SK-N-SH (cell line): ENCODE measurements at regions not wholly inside any gene's neighbourhood (a gene's known extent, or its start where the extent isn't known, plus 50 kb on each side); places are given as distances from the start of the nearest gene placed in this dataset.

ENCODE experiments used
- CTCF ChIA-PET: fragments of 300-600, 350-600 bp; formaldehyde crosslinking; extraction: SDS; loops from one replicate; lab custom pipeline; 2021; lab: Yijun Ruan, JAX
- POLR2A ChIA-PET: fragments of 350-600 bp; sonication (Branson Sonifier 250); formaldehyde crosslinking; extraction: SDS; loops from one replicate; lab custom pipeline; 2020; ENCODE audit warnings: antibody characterized with exemption, inconsistent platforms; lab: Yijun Ruan, JAX
- DNase-seq: peaks from one replicate; pipeline ENCODE4 v3.0.0; 2012
- H2AFZ ChIP-seq: fragments of 200-600 bp; sonication (generic); 2 replicates; pipeline ENCODE4 v1.8.1; 2016; ENCODE audit warnings: antibody characterized with exemption, mild to moderate bottlenecking, low read depth
- H3F3A ChIP-seq: fragments of 200-600 bp; sonication (generic); replicated peaks from 2 replicates; pipeline ENCODE3; 2016; ENCODE audit warnings: antibody characterized with exemption, mild to moderate bottlenecking; ENCODE audit not compliant: insufficient read depth
- H3K27ac ChIP-seq, 2 experiments: fragments of 200-500 bp in 1 of 2; fragments of 200-600 bp in 1 of 2; sonication (Bioruptor generic) in 1 of 2; sonication (generic), shearing (Covaris generic) in 1 of 2; 2 replicates each; pipeline versions ENCODE4 v1.5.1 to v1.6.1; 2014 to 2016; ENCODE audit warnings: low read depth in 2 of 2, inconsistent platforms in 1 of 2, low read length in 1 of 2, mild to moderate bottlenecking in 1 of 2, mixed read lengths in 1 of 2
- H3K27me3 ChIP-seq: fragments of 200-600 bp; sonication (generic), shearing (Covaris generic); 2 replicates; pipeline ENCODE4 v1.6.1; 2016; ENCODE audit warnings: mixed run types; ENCODE audit not compliant: insufficient read depth
- H3K36me3 ChIP-seq, 2 experiments: fragments of 200-500 bp in 1 of 2; fragments of 200-600 bp in 1 of 2; sonication (Bioruptor generic) in 1 of 2; sonication (generic) in 1 of 2; replicated peaks in 1 of 2; 2 replicates each; pipeline versions ENCODE3 to v1.5.1; 2014 to 2016; ENCODE audit warnings: low read length in 1 of 2, mild to moderate bottlenecking in 1 of 2; ENCODE audit not compliant: insufficient read depth in 2 of 2, control insufficient read depth in 1 of 2
- H3K4me1 ChIP-seq, 2 experiments: fragments of 200-500 bp in 1 of 2; fragments of 200-600 bp in 1 of 2; sonication (Bioruptor generic) in 1 of 2; sonication (generic), shearing (Covaris generic) in 1 of 2; 2 replicates each; pipeline versions ENCODE4 v1.5.1 to v1.6.1; 2014 to 2016; ENCODE audit warnings: low read depth in 1 of 2, low read length in 1 of 2, mixed run types in 1 of 2; ENCODE audit not compliant: insufficient read depth in 2 of 2, control insufficient read depth in 1 of 2
- H3K4me2 ChIP-seq: fragments of 200-600 bp; sonication (generic), shearing (Covaris generic); 2 replicates; pipeline ENCODE4 v1.6.1; 2017; ENCODE audit warnings: mixed run types
- H3K4me3 ChIP-seq, 2 experiments: fragments of 200-500 bp in 1 of 2; fragments of 200-600 bp in 1 of 2; sonication (Bioruptor generic) in 1 of 2; sonication (generic), shearing (Covaris generic) in 1 of 2; 2 replicates each; pipeline versions ENCODE4 v1.5.1 to v1.8.1; 2014 to 2016; ENCODE audit warnings: low read depth in 2 of 2, inconsistent platforms in 1 of 2, low read length in 1 of 2, mild to moderate bottlenecking in 1 of 2, mixed read lengths in 1 of 2, moderate library complexity in 1 of 2
- H3K79me2 ChIP-seq: fragments of 200-600 bp; sonication (generic); 2 replicates; pipeline ENCODE4 v1.8.1; 2017; ENCODE audit warnings: mild to moderate bottlenecking; ENCODE audit not compliant: insufficient read depth
- H3K9ac ChIP-seq: fragments of 200-600 bp; sonication (generic); 2 replicates; pipeline ENCODE4 v1.6.1; 2017; ENCODE audit warnings: mixed run types
- H3K9me2 ChIP-seq: fragments of 200-600 bp; sonication (generic); 2 replicates; pipeline ENCODE4 v1.6.1; 2017; ENCODE audit warnings: mixed run types
- H3K9me3 ChIP-seq: fragments of 200-600 bp; sonication (generic); 2 replicates; pipeline ENCODE4 v1.6.1; 2017; ENCODE audit warnings: mixed run types, mild to moderate bottlenecking, moderate library complexity
- H4K20me1 ChIP-seq: fragments of 200-600 bp; sonication (generic); 2 replicates; pipeline ENCODE4 v1.6.1; 2017; ENCODE audit warnings: mild to moderate bottlenecking, mixed run types; ENCODE audit not compliant: insufficient read depth
- CHD2 ChIP-seq: fragments of 150-350 bp; IDR thresholded peaks from 2 replicates; pipeline ENCODE4 v1.6.1; 2018; ENCODE audit warnings: low read length; ENCODE audit not compliant: partially characterized antibody
- CTCF ChIP-seq: fragments of 200-600 bp; sonication (generic); IDR thresholded peaks from 2 replicates; pipeline ENCODE4 v1.6.1; 2017; ENCODE audit warnings: antibody characterized with exemption, mild to moderate bottlenecking, moderate library complexity
- EP300 ChIP-seq, 2 experiments: IDR thresholded peaks; 2 replicates each; pipeline versions ENCODE4 v1.4.0 to v1.6.1; 2012; ENCODE audit warnings: borderline replicate concordance in 1 of 2, low read depth in 1 of 2, low read length in 1 of 2
- FOSL2 ChIP-seq: IDR thresholded peaks from 2 replicates; pipeline ENCODE4 v1.4.0; 2012; ENCODE audit warnings: low read depth, mild to moderate bottlenecking, moderate library complexity, borderline replicate concordance
- FOXJ3 ChIP-seq: sonication (generic); formaldehyde crosslinking; IDR thresholded peaks from 2 replicates; pipeline ENCODE4 v1.5.1; 2020; ENCODE audit warnings: mild to moderate bottlenecking, missing genetic modification reagents
- FOXM1 ChIP-seq: IDR thresholded peaks from 2 replicates; pipeline ENCODE4 v1.4.0; 2012; ENCODE audit warnings: low read depth, mild to moderate bottlenecking
- GABPA ChIP-seq: IDR thresholded peaks from 2 replicates; pipeline ENCODE4 v1.4.0; 2012; ENCODE audit warnings: low read depth, mild to moderate bottlenecking
- JUND ChIP-seq: IDR thresholded peaks from 2 replicates; pipeline ENCODE4 v1.4.0; 2012
- MEF2A ChIP-seq: IDR thresholded peaks from 2 replicates; pipeline ENCODE4 v1.4.0; 2012; ENCODE audit warnings: low read depth, borderline replicate concordance
- MXI1 ChIP-seq: IDR thresholded peaks from 2 replicates; pipeline ENCODE4 v1.6.1; 2012; ENCODE audit warnings: mild to moderate bottlenecking, low read depth, low read length, improper control_type of control experiment
- NFIC ChIP-seq: IDR thresholded peaks from 2 replicates; pipeline ENCODE4 v1.4.0; 2012; ENCODE audit warnings: borderline replicate concordance
- PBX3 ChIP-seq: IDR thresholded peaks from 2 replicates; pipeline ENCODE4; 2012
- RCOR1 ChIP-seq: fragments of 150-350 bp; IDR thresholded peaks from 2 replicates; pipeline ENCODE4 v1.6.1; 2017; ENCODE audit warnings: antibody characterized with exemption, low read length
- REST ChIP-seq: IDR thresholded peaks from 2 replicates; pipeline ENCODE4 v1.6.1; 2012; ENCODE audit warnings: mild to moderate bottlenecking, low read depth, low read length, moderate library complexity
- RFX5 ChIP-seq: IDR thresholded peaks from 2 replicates; pipeline ENCODE4 v1.6.1; 2012; ENCODE audit warnings: mild to moderate bottlenecking, improper control_type of control experiment, low read length
- SIN3A ChIP-seq: IDR thresholded peaks from 2 replicates; pipeline ENCODE4 v1.6.1; 2012; ENCODE audit warnings: low read depth, mild to moderate bottlenecking, low read length, moderate library complexity, borderline replicate concordance
- SMC3 ChIP-seq: IDR thresholded peaks from 2 replicates; pipeline ENCODE4 v1.6.1; 2012; ENCODE audit warnings: low read depth, low read length, improper control_type of control experiment
- TAF1 ChIP-seq: IDR thresholded peaks from 2 replicates; pipeline ENCODE4 v1.6.1; 2012; ENCODE audit warnings: low read depth, mild to moderate bottlenecking, low read length, moderate library complexity, borderline replicate concordance
- WGBS: methylation state at CpG from one replicate; pipeline ENCODE4 v1.1.6; 2017; ENCODE audit warnings: low lambda C conversion rate; 5-methylcytosine and 5-hydroxymethylcytosine counted together

- H3K9ac ChIP-seq = no peak overlapping the region
- no peak overlapping the region for H3K4me3 ChIP-seq
- no peaks in the 10 kb centered on the region for H3K9me3 ChIP-seq
- POLR2A ChIA-PET = no interaction called here
- TF ChIP-seq PBX3 (no peak), MEF2A (no peak), RCOR1 (no peak), TAF1 (no peak), RFX5 (no peak), FOXM1 (no peak), REST (no peak), CHD2 (no peak), SIN3A (no peak)
- TF ChIP-seq, all 33 proteins: peak for 0
- no peaks in the 10 kb centered on the region for H3K27me3 ChIP-seq
- H2AFZ ChIP-seq = no peak overlapping the region
- no peak overlapping the region for H3K4me2 ChIP-seq
- peaks cover 0 to under 1% of the 10 kb centered on the region in 2 experiments; a peak in 2 of 4 replicates for H3K4me1 ChIP-seq
- H3K36me3 ChIP-seq = no peaks in the 10 kb centered on the region
- 76% methylated on average over 3 of the region's 3 CpGs for WGBS
- no peaks in the 10 kb centered on the region for H4K20me1 ChIP-seq
- no peaks in the 10 kb centered on the region for H3F3A ChIP-seq
- H3K9me2 ChIP-seq = no peaks in the 10 kb centered on the region
- CTCF ChIA-PET = interaction anchor here (1.1 to 1.8 kb wide), 3 partner anchors 11 to 280 kb away, joined by 4 to 6 read pairs (median 4); no protein-coding TSS in a partner anchor
- H3K79me2 ChIP-seq = no peaks in the 10 kb centered on the region
- no peak for DNase-seq
- no peak overlapping the region; a peak in 1 of 4 replicates for H3K27ac ChIP-seq
These were observed 77.8 kb upstream of the DTNA start for GRCh38 chr18:34632321-34632720.

GRCh38 chr18:34633368-34633767 lies 76.7 kb upstream of the DTNA start:
- Histone ChIP-seq H3K9me3 (no peaks in the 10 kb centered on the region), H3K4me1 (peaks cover 0 to 2% of the 10 kb centered on the region in 2 experiments; a peak in 2 of 4 replicates), H3K79me2 (no peaks in the 10 kb centered on the region), H3K4me3 (no peak overlapping the region), H3K36me3 (no peaks in the 10 kb centered on the region), H3K9me2 (no peaks in the 10 kb centered on the region), H4K20me1 (no peaks in the 10 kb centered on the region), H3K9ac (no peak overlapping the region), H2AFZ (no peak overlapping the region), H3K4me2 (no peak overlapping the region), H3K27ac (no peak overlapping the region; a peak in 1 of 4 replicates), H3F3A (no peaks in the 10 kb centered on the region), H3K27me3 (no peaks in the 10 kb centered on the region)
- ChIA-PET CTCF (interaction anchor here (0.8 to 1.5 kb wide), 4 partner anchors 11 to 281 kb away, joined by 3 to 6 read pairs (median 4); no protein-coding TSS in a partner anchor), POLR2A (no interaction called here)
- DNase-seq = no peak
- 57% methylated on average over 1 of the region's 1 CpG for WGBS
- TF ChIP-seq FOSL2 (no peak), REST (no peak), CTCF (no peak), JUND (no peak), NFIC (no peak), RFX5 (no peak), MXI1 (no peak), FOXJ3 (CRISPR knock-in tag) (no peak), SMC3 (no peak), GABPA (no peak), EP300 (IDR thresholded peaks at IDR 0.05; ENCODE audit: borderline replicate concordance in 1 of 2, low read depth in 1 of 2, low read length in 1 of 2) (no peak), FOXM1 (no peak)
